GM19438 (cell line): ENCODE measurements at regions not wholly inside any gene's neighbourhood (a gene's known extent, or its start where the extent isn't known, plus 50 kb on each side); places are given as distances from the start of the nearest gene placed in this dataset.

Source experiments
- ATAC-seq: cut with Tn5 transposase; IDR thresholded peaks from one replicate; pipeline ENCODE4 v1.9.1; 2021; ENCODE audit warnings: low read depth; ENCODE audit not compliant: unreplicated experiment

- ATAC-seq = no peak
Measured at GRCh38 chr2:155456222-155456621, 757.7 kb downstream of the KCNJ3 start.

GRCh38 chr2:155442755-155443372, 744.4 kb downstream of the KCNJ3 start:
- no peak for ATAC-seq

- no peak for ATAC-seq
Measured at GRCh38 chr2:155442088-155442487, 743.6 kb downstream of the KCNJ3 start.

GRCh38 chr2:155431004-155431507, 732.6 kb downstream of the KCNJ3 start:
- ATAC-seq = no peak

GRCh38 chr2:155427470-155427869, 729.0 kb downstream of the KCNJ3 start:
- ATAC-seq = no peak

GRCh38 chr2:155424518-155424917, 726.0 kb downstream of the KCNJ3 start:
- no peak for ATAC-seq

GRCh38 chr2:155418753-155419152, 720.3 kb downstream of the KCNJ3 start:
- no peak for ATAC-seq

- peak; percentile 69 for ATAC-seq
Measured at GRCh38 chr2:155412598-155412997, 714.1 kb downstream of the KCNJ3 start.

GRCh38 chr2:155404433-155405002, 706.0 kb downstream of the KCNJ3 start:
- ATAC-seq = no peak

GRCh38 chr2:155393406-155393805, 694.9 kb downstream of the KCNJ3 start:
- ATAC-seq = no peak

- ATAC-seq = no peak
Measured at GRCh38 chr2:155391613-155392130, 693.2 kb downstream of the KCNJ3 start.

GRCh38 chr2:155389224-155389623, 690.7 kb downstream of the KCNJ3 start:
- ATAC-seq = no peak

- no peak for ATAC-seq
Measured at GRCh38 chr2:155384555-155385123, 686.1 kb downstream of the KCNJ3 start.

GRCh38 chr2:155382776-155383175, 684.3 kb downstream of the KCNJ3 start:
- no peak for ATAC-seq

GRCh38 chr2:155381436-155381835, 682.9 kb downstream of the KCNJ3 start:
- ATAC-seq = no peak

- ATAC-seq = no peak
Measured at GRCh38 chr2:155379494-155379893, 681.0 kb downstream of the KCNJ3 start.

GRCh38 chr2:155377931-155378444, 679.5 kb downstream of the KCNJ3 start:
- no peak for ATAC-seq

- no peak for ATAC-seq
Measured at GRCh38 chr2:155377266-155377680, 678.8 kb downstream of the KCNJ3 start.

- ATAC-seq = no peak
Measured at GRCh38 chr2:155372969-155373368, 674.5 kb downstream of the KCNJ3 start.

- ATAC-seq = no peak
Measured at GRCh38 chr2:155368934-155369333, 670.4 kb downstream of the KCNJ3 start.

GRCh38 chr2:155364766-155365165, 666.3 kb downstream of the KCNJ3 start:
- ATAC-seq = no peak
